Activated B cell treated with CpG ODN at 0.5 μM for 24 hours (primary cell): ENCODE measurements at regions not wholly inside any gene's neighbourhood (a gene's known extent, or its start where the extent isn't known, plus 50 kb on each side); places are given as distances from the start of the nearest gene placed in this dataset.

Experiments
- ATAC-seq: fragments of 200-7000 bp; cut with Tn5 transposase; one replicate; pipeline ENCODE4 v1.10.0; 2021; ENCODE audit warnings: low read depth, mild to moderate bottlenecking, moderate library complexity
- CTCF ChIA-PET: fragments of 350-600 bp; sonication (Branson Sonifier 250); formaldehyde crosslinking; loops from one replicate; lab custom pipeline; 2021; ENCODE audit warnings: antibody characterized with exemption; lab: Charles Lee
- POLR2A ChIA-PET: fragments of 350-600 bp; sonication (Branson Sonifier 250); formaldehyde crosslinking; loops from one replicate; lab custom pipeline; 2021; ENCODE audit warnings: antibody characterized with exemption; lab: Charles Lee
- DNase-seq: peaks from one replicate; pipeline ENCODE4 v3.0.0; 2022
- H3K27ac Mint-ChIP-seq: one replicate; pipeline ENCODE4 v1.8.0; 2020; ENCODE audit warnings: mixed read lengths
- H3K27me3 Mint-ChIP-seq: one replicate; pipeline ENCODE4 v1.8.0; 2021; ENCODE audit warnings: mixed read lengths
- H3K36me3 Mint-ChIP-seq: one replicate; pipeline ENCODE4 v1.8.0; 2021; ENCODE audit warnings: low read depth, mixed read lengths
- H3K4me1 Mint-ChIP-seq: one replicate; pipeline ENCODE4 v1.8.0; 2021; ENCODE audit warnings: mixed read lengths
- H3K4me3 Mint-ChIP-seq: one replicate; pipeline ENCODE4 v1.8.0; 2020; ENCODE audit warnings: mild to moderate bottlenecking, mixed read lengths
- H3K9me3 Mint-ChIP-seq: one replicate; pipeline ENCODE4 v1.8.0; 2020; ENCODE audit warnings: mixed read lengths
- intact Hi-C: fragments of 100-400 bp; cut with micrococcal nuclease; formaldehyde crosslinking; loops from one replicate; pipeline ENCODE4 v1.15.1; 2024
- TF ChIP-seq, protein P1 (sequence below): fragments of 200-600 bp; IDR thresholded peaks from one replicate; pipeline ENCODE4 v1.8.0; 2022; ENCODE audit warnings: antibody characterized with exemption, mild to moderate bottlenecking

DNA sequence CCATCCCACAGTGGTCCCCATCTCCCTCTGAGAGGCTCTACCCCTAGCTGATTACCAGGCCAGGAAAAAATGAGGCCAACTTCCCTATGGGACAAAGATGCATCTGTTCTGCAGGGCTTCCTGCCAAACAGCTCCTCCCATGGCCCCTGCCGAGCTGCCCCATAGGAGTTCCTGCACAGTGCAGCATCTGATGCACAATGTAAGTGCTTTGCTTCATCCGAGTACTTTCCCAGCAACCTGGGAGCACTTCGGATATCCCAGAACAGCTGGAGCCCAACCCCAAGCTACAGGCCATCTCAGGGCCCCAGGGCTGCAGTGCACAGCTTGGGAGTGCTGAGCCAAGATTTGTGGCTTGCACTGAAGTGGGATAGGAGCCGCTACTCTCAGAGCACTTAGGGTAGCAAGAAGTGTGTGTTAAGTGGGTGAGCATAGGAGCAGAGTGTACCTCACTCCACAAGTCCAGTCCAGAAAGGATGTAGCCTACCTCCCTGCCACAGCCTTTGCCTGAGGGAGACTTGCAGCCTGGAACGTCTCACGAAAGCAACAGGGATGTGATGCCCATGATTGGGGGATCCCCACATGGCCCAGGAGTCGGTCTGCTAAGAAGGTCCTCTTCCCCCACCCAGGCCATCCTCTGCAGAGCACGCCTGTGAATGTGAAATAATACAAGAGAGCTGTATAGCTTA is 209.6 kb upstream of the VWC2 start:
- TF ChIP-seq, protein P1, sequence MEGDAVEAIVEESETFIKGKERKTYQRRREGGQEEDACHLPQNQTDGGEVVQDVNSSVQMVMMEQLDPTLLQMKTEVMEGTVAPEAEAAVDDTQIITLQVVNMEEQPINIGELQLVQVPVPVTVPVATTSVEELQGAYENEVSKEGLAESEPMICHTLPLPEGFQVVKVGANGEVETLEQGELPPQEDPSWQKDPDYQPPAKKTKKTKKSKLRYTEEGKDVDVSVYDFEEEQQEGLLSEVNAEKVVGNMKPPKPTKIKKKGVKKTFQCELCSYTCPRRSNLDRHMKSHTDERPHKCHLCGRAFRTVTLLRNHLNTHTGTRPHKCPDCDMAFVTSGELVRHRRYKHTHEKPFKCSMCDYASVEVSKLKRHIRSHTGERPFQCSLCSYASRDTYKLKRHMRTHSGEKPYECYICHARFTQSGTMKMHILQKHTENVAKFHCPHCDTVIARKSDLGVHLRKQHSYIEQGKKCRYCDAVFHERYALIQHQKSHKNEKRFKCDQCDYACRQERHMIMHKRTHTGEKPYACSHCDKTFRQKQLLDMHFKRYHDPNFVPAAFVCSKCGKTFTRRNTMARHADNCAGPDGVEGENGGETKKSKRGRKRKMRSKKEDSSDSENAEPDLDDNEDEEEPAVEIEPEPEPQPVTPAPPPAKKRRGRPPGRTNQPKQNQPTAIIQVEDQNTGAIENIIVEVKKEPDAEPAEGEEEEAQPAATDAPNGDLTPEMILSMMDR: no peak
- Mint-ChIP-seq H3K4me1 (no peaks in the 10 kb centered on the region), H3K36me3 (no peaks in the 10 kb centered on the region), H3K9me3 (peaks cover 15% of the 10 kb centered on the region), H3K27ac (no peak overlapping the region), H3K27me3 (no peaks in the 10 kb centered on the region), H3K4me3 (no peak overlapping the region)
- ATAC-seq: no peak
- intact Hi-C loops: no loop called here
- POLR2A ChIA-PET: no interaction called here
- DNase-seq: no peak
- CTCF ChIA-PET: no interaction called here

DNA sequence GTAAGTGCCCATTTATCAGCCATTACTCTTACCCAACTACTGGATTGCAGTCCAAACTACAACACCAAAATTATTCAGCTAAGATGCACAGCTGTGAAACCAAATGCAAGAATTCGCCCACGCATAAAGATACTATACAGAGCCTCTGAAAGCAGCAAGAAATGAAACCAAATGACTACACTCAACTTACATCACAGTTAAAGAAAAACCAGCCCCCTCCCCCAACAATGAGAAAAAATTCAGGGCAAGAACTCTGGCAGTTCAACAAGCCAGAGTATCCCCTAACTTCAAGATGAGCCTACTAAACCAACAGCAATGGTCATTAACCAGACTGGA is 209.1 kb upstream of the VWC2 start:
- Mint-ChIP-seq H3K27ac (no peak overlapping the region), H3K4me1 (no peaks in the 10 kb centered on the region), H3K4me3 (no peak overlapping the region), H3K9me3 (peaks cover 12% of the 10 kb centered on the region), H3K27me3 (no peaks in the 10 kb centered on the region), H3K36me3 (no peaks in the 10 kb centered on the region)
- DNase-seq: no peak
- CTCF ChIA-PET: no interaction called here
- ATAC-seq: no peak
- POLR2A ChIA-PET: no interaction called here
- TF ChIP-seq, protein P1: no peak
- intact Hi-C loops: no loop called here

DNA sequence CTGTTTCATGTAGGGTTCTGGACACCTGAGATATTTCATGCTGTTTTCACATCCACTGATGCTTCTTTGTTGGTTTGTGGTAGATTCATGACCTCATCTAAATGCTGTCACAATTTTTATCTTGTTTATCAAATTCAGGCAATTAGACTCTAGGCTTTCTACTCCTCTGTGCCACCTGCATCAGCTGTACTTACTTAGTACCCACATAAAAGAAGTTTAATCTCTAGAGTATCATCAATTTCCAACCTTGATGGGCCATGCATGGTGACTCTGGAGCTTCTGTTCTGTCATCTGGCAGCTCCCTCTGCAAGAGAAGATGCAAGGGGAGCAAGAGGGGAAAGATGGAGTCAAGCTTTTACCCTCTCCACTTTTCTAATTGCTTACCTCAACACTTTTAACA is 195.9 kb upstream of the VWC2 start:
- DNase-seq (no peak), ATAC-seq (no peak)
- Mint-ChIP-seq H3K36me3 (no peaks in the 10 kb centered on the region), H3K4me1 (no peaks in the 10 kb centered on the region), H3K27me3 (no peaks in the 10 kb centered on the region), H3K9me3 (peaks cover 7% of the 10 kb centered on the region), H3K27ac (no peak overlapping the region), H3K4me3 (no peak overlapping the region)
- ChIA-PET CTCF (no interaction called here), POLR2A (no interaction called here)
- intact Hi-C loops: no loop called here
- TF ChIP-seq, protein P1: no peak

DNA sequence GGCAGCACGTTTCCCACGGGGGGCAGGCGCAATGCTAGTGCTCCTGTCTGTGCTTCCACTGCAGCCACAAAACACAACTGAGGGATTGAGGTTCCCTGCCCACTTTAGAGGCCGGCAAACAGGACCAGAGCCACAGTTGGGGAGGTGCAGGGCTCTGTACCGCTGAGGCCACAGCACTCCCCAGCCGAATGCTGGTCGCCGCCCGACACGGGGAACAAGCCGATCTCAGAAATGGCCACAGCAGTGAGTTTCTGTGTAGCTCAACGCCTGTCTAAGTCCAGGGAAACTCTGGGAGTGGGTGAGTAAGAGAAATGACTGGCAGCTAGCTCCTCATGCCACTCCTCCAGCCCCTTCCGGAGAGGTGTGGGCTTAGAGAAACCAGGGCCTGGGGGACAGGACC is 194.0 kb upstream of the VWC2 start:
- CTCF ChIA-PET: no interaction called here
- no peak for DNase-seq

DNA sequence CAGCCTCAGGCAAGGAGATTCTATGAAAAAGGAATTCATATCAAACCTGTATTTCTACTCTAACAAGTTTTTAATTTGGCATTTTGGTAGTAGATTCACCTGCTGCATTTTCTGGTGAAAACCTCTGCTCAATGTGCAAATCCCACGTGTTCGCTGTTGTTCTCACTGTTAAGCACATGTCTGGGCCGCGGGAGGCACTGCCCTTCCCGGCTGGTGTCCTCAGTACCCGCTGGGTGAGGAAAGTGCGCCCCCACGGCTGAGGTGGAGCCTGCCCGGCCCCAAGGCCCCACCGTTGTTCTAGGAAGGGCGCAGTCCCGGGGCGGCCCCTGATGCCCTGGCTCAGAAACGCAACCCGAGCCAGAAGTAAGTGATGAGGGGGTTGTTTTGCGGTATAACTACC is 193.4 kb upstream of the VWC2 start:
- no peak overlapping the region for H3K27ac Mint-ChIP-seq
- TF ChIP-seq, protein P1: no peak
- H3K4me1 Mint-ChIP-seq: no peaks in the 10 kb centered on the region
- H3K4me3 Mint-ChIP-seq: no peak overlapping the region
- intact Hi-C loops: no loop called here
- no peaks in the 10 kb centered on the region for H3K36me3 Mint-ChIP-seq
- ATAC-seq: no peak
- no peaks in the 10 kb centered on the region for H3K27me3 Mint-ChIP-seq
- POLR2A ChIA-PET: no interaction called here
- peaks cover 7% of the 10 kb centered on the region for H3K9me3 Mint-ChIP-seq
- CTCF ChIA-PET: no interaction called here
- no peak for DNase-seq

More for the DNA sequence above, 194.0 kb upstream of the VWC2 start:
- intact Hi-C loops: no loop called here
- POLR2A ChIA-PET: no interaction called here
- Mint-ChIP-seq H3K27me3 (no peaks in the 10 kb centered on the region), H3K27ac (no peak overlapping the region), H3K4me3 (no peak overlapping the region), H3K4me1 (no peaks in the 10 kb centered on the region), H3K36me3 (no peaks in the 10 kb centered on the region), H3K9me3 (peaks cover 7% of the 10 kb centered on the region)
- ATAC-seq: no peak
- TF ChIP-seq, protein P1: no peak
